ENCODE measurements at regions not wholly inside any gene's neighbourhood (a gene's known extent, or its start where the extent isn't known, plus 50 kb on each side); places are given as distances from the start of the nearest gene placed in this dataset.
A peak's percentile ranks its signal among the peaks of the same experiment; 100 is the strongest.

- Histone ChIP-seq H3K9me3 (no peaks in the 10 kb centered on the region), H3K4me1 (no peaks in the 10 kb centered on the region), H3K4me3 (no peak overlapping the region), H3K27me3 (no peaks in the 10 kb centered on the region), H3K36me3 (no peaks in the 10 kb centered on the region), H3K27ac (no peak overlapping the region)
- no peak for TF ChIP-seq EP300 (IDR thresholded peaks at IDR 0.05)
- no peak for TF ChIP-seq POLR2AphosphoS5 (IDR thresholded peaks at IDR 0.05)
- no peak for DNase-seq
- peak in 1 of 2 donors; percentile 35 for ATAC-seq (ENCODE audit: low FRiP score in 2 of 2)
- 47 to 52% methylated on average over 2 of the region's 2 CpGs for WGBS, 2 donors
Observed at GRCh38 chr11:26244207-26244606, 87.7 kb upstream of the ANO3 start.

- H3K27ac ChIP-seq = no peak overlapping the region
- H3K4me1 ChIP-seq = no peaks in the 10 kb centered on the region
- H3K4me3 ChIP-seq = no peak overlapping the region
- no peaks in the 10 kb centered on the region for H3K36me3 ChIP-seq
- DNase-seq (no peak), ATAC-seq (ENCODE audit: low FRiP score in 2 of 2) (no peak)
- TF ChIP-seq POLR2AphosphoS5 (IDR thresholded peaks at IDR 0.05) (no peak), EP300 (IDR thresholded peaks at IDR 0.05) (no peak), CTCF (IDR thresholded peaks at IDR 0.05) (no peak), POLR2A (IDR thresholded peaks at IDR 0.05) (no peak)
- H3K9me3 ChIP-seq = no peaks in the 10 kb centered on the region
- H3K27me3 ChIP-seq = no peaks in the 10 kb centered on the region
- WGBS, 2 donors = 78 to 92% methylated on average over 1 of the region's 1 CpG
Observed at GRCh38 chr11:26245046-26245445, 86.9 kb upstream of the ANO3 start.

- no peaks in the 10 kb centered on the region for H3K9me3 ChIP-seq
- ATAC-seq (ENCODE audit: low FRiP score in 2 of 2) = no peak
- no peaks in the 10 kb centered on the region for H3K27me3 ChIP-seq
- DNase-seq = no peak
- H3K36me3 ChIP-seq = no peaks in the 10 kb centered on the region
- no peaks in the 10 kb centered on the region for H3K4me1 ChIP-seq
- no peak overlapping the region for H3K27ac ChIP-seq
- no peak for TF ChIP-seq POLR2A (IDR thresholded peaks at IDR 0.05)
- no peak for TF ChIP-seq POLR2AphosphoS5 (IDR thresholded peaks at IDR 0.05)
- TF ChIP-seq EP300 (IDR thresholded peaks at IDR 0.05) = no peak
- TF ChIP-seq CTCF (IDR thresholded peaks at IDR 0.05) = no peak
- H3K4me3 ChIP-seq = no peak overlapping the region
Observed at GRCh38 chr11:26247340-26247739, 84.6 kb upstream of the ANO3 start.

DNA sequence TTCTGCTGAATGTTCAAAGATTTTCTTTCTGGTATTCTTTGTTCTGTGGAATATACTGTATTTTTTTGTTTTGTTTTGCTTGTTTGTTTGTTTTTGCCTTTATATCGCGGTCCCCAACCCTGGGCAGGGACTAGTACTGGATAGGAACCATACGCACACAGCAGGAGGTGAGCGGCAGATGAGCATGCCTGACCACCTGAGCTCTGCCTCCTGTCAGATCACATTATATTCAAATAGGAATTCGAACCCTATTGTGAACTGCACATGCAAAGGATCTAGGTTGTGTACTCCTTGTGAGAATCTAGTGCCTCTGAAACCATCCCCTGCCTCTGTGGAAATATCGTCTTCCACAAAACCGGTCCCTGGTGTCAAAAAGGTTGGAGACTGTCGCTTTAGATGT, 83.3 kb upstream of the ANO3 start:
- no peak for ATAC-seq (ENCODE audit: low FRiP score in 2 of 2)

DNA sequence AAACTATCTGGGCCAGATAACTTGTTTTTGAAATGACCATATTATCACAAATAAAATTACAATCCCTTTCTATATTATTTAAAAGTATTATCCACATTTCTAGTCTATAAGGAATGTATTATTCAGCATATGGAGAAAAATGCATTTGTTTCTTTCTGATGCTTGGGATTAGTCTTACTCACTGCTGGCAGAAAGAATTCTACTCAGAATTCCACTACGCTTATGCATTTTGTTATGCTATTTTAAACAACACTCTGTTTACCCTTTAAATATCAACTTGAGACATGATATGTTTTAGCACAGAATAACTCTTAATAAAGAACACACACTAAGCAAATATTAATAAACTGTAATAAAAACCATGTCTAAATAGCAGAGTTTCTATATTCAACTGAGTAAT, 77.6 kb upstream of the ANO3 start:
- Histone ChIP-seq H3K27ac (no peak overlapping the region), H3K36me3 (no peaks in the 10 kb centered on the region), H3K4me1 (no peaks in the 10 kb centered on the region), H3K27me3 (no peaks in the 10 kb centered on the region), H3K4me3 (no peak overlapping the region), H3K9me3 (no peaks in the 10 kb centered on the region)
- no peak for ATAC-seq (ENCODE audit: low FRiP score in 2 of 2)
- no peak for DNase-seq
- no peak for TF ChIP-seq CTCF (IDR thresholded peaks at IDR 0.05)
- no peak for TF ChIP-seq POLR2AphosphoS5 (IDR thresholded peaks at IDR 0.05)
- TF ChIP-seq EP300 (IDR thresholded peaks at IDR 0.05) = no peak
- TF ChIP-seq POLR2A (IDR thresholded peaks at IDR 0.05) = no peak
- 30 to 93% methylated on average over 1 of the region's 1 CpG for WGBS, 2 donors

More for the DNA sequence above, 83.3 kb upstream of the ANO3 start:
- TF ChIP-seq EP300 (IDR thresholded peaks at IDR 0.05) = no peak
- no peak for TF ChIP-seq CTCF (IDR thresholded peaks at IDR 0.05)
- no peak for TF ChIP-seq POLR2A (IDR thresholded peaks at IDR 0.05)
- TF ChIP-seq POLR2AphosphoS5 (IDR thresholded peaks at IDR 0.05) = no peak
- Histone ChIP-seq H3K4me1 (no peaks in the 10 kb centered on the region), H3K27me3 (no peaks in the 10 kb centered on the region), H3K4me3 (no peak overlapping the region), H3K27ac (no peak overlapping the region), H3K9me3 (no peaks in the 10 kb centered on the region), H3K36me3 (no peaks in the 10 kb centered on the region)
- DNase-seq = no peak
- 87 to 91% methylated on average over 8 of the region's 8 CpGs for WGBS, 2 donors

Data from upper lobe of left lung (tissue), 6 donors.